NCI-H345 (cell line): ENCODE measurements at regions not wholly inside any gene's neighbourhood (a gene's known extent, or its start where the extent isn't known, plus 50 kb on each side); places are given as distances from the start of the nearest gene placed in this dataset.

Source experiments
- DNase-seq: peaks from one replicate; lab custom pipeline; 2025; lab: John Stamatoyannopoulos, UW

DNA sequence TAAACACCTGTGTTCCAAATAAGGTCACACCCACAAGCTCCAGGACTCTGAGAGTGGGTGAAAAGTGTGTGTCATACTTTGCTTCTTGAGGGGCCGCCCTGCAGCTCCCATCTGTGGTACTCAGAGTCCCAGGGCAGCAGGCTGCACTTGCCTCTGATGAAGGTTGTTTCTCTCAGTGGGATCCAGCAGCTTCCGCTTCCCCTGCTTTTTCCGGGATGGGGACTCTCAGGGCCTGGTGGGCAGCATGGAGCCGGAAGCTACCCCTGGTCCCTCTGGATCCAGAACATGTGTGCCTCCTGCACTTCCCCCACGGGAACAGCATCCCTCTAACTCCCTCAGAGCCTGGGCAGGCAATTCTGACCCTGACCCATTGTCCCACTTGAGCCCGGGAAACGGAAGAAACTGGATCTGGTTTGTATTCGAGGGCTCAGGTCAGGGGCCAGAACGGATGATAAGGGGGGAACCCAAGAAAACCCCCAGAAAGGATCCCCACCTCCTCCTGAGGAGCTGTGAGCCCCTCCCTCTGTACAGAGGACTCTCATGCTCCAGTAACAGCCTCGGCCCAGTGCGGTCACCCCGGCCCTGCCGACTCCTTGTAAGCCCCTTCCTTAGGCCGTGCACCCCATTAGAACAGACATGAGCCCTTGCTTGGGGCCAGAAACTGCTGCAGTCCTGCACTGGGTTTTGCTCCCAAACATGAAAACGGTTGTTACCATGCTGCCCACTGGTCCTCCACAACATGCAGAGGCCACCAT lies 189.5 kb upstream of the C1orf174 start:
- DNase-seq = no peak

DNA sequence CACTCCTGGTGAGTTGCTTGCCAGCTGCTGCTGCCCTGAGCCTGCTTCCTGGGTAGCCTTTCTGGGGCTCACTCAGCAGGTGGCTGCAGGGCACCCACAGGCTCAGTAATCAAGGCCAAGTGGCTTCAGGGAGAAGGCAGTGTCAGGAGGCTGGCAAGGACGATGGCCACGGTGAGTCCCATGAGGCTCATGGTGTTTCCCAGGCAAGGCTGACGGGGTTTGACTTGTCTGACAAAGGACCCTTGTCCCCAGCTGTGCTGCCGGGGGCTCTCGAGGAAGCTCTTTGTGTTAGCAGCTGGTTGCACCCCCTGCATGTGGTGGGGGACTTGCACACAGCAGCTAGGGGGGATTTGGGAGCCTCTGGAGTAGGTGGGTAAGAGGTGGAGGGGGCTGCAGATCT lies 190.5 kb upstream of the C1orf174 start:
- no peak for DNase-seq

DNA sequence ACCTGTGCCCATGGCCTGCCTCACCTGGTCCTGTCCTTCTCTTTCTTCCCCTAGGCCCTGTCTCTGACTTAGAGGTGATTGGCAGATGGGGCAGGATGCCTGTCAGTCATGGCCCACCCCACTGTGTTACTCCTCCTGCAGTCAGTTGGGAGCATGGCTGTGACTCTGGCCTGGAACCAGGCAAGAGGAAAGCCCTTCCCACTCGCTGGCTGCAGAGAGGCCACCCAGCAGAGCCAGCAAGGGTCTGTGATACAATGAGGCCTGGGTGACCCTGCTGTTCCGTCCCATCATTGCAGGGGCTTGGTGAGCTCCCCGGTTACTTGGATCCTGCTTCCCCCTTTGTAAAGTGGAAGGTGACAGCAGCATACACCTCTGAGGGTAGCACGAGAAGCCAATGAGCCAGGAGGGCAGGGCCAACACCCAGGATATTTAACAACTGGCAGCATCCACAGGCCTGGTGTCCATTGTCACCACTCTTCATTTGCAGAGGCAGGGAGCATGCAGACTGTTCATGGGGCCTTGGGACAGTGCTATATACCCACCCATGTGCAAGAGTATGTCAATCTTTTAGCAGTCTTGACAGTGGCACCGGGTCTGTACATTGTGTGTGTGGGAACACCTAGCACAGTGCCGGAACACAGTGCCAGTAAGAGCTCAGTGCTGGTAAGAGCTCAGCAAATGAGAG lies 191.0 kb upstream of the C1orf174 start:
- DNase-seq = no peak

DNA sequence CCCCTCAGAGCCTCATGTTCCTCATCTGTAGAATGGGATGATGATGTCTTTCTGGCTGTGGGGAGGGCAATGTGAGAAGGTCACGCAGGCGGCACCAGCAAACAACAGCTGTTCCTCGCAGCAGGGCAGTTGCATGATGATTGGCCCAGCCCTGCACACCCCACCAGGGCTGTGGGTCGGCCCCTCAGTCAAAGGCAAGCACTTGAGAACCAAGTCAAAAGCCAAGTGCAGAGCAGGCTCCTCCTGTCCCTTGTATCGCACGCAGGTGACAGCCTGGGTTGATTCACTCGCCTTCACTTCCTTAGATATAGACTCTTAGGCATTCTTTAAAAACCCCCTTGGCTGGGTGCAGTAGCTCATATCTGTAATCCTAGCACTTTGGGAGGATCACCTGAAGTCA lies 191.9 kb upstream of the C1orf174 start:
- DNase-seq = no peak

DNA sequence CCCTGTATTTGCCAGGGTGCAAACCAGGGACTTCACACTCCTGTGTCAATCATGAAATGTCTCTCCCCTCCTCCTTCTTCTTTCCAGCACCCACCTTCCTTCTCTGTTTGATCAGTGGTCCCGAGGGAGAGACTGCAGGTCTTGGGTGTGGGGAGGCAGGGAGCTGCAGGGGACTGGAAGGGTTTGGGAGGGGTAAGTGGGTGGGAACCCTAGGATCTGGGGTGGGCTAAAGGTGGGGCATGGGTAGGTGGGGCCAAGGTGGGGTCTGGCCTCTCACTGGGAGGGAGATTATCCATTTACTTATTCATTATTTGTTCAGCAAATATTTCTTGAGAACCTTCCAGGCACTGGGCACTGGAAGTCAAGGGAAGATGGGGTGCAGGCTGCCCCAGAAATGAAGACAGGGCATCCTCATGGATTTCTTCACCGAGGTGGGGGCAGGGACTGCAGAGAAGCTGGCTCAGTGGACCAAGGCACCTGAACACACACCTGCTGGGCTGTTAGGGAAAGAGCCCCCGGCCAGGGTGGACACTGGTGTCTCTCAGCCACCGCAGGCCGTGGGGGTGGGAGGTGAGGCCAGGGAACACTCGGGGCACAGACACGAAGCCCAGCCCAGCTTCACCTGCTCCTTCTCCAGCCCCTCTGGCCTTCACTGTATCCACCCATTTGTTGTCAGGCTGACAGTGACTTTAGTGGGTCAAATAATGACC lies 193.9 kb upstream of the C1orf174 start:
- DNase-seq = no peak

DNA sequence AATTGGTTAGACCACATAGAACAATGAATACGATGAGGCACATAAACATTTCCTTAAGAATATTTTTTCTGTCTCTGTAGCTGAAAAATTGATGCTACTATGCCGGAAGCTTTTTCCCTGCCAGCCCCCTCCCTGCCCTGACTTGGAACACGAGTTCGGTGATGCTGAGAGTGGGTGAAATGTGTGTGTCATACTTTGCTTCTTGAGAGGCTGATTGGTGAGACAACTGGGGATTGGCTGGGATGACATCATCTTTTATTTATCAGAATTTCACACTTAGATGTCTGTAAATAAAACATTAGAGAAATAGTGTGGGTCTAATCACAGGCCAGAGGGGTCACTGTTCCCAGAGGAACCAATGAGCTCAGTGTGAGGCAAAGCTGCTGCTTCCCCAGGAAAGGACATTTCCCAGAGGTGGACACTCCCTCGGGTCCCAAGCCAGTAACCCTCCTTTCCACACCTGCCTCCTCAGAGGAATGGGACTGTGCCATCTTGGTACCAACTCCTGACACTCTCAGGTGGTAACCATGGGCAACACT lies 195.4 kb upstream of the C1orf174 start:
- no peak for DNase-seq

DNA sequence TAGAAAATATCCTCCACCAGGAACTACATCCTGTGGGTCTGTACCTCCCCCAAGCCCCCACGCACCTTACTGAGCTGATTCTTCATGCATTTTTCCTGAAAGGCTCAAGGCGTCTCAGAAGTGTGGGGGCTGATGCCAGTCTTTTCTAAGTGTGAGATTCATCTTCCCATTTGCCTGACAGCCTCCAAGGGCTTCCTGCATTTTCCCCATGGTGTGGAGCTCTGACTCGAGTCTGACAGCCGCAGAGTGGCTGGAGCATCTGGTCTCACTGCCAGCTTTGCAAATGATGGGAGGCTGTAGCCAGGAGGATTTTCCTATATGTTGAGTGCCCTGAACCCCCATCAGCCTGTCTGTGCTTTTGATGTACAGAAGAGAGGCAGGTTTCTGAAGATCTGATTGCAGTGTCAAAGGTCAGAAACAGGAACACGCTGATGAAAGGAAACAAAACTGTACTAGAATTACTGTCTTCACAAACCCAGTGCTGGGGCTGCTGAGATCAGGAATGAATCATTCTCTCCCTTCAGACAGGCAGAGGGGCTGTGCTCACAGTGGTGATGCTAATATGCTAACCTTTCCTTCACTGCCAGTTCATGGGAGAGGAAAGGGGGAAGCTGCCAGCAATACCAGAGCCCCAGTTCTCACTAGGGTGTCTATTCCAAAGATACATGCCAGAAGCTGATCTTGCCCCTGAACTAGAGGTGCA lies 201.5 kb upstream of the C1orf174 start:
- no peak for DNase-seq

DNA sequence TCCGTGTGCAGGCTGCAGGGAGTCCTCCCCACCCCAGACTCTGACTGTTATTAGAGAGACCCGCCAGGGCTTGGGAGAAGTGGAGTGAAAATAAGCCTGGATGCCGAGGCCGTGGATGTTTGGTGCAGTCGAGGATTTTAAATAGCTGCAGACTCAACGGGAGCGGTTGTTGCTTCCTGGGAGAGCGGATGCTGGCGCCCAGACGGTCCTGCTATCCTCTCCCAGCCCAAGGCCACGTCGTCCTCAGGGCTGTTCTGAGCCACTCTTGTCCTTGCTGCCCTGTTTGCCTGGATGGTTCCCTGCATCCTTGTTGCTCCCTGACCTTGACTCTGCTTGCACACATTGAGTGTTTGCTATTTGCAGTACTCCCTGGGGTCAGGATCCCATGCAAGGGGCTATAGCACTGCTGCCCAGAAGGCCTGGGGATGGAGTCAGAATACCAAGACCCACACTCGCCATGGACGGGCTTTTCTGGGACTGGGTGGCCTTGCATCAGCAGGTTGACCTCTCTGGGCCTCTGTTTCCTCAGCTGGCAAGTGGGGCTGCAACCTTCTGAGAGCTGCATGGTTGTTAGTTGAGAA lies 205.3 kb upstream of the C1orf174 start:
- no peak for DNase-seq

DNA sequence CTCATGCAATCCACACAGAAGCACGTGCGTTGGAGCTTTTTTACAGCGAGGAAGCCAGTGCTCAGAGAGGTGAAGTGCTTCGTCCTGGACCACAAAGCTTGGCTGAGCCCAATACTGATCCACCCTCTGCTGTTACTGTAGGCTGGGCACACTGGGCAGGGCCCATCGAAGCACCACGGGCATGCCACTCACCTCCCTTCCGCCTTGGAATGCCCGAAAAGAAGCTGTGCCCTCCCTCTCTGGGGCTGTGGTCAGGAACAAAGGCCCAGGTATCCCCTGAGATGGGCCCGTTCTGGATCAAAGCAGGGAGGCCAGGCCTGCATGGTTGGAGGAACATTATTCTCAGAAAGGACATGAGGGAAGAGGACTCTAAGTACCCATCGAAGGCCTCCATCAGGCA lies 206.7 kb upstream of the C1orf174 start:
- no peak for DNase-seq

DNA sequence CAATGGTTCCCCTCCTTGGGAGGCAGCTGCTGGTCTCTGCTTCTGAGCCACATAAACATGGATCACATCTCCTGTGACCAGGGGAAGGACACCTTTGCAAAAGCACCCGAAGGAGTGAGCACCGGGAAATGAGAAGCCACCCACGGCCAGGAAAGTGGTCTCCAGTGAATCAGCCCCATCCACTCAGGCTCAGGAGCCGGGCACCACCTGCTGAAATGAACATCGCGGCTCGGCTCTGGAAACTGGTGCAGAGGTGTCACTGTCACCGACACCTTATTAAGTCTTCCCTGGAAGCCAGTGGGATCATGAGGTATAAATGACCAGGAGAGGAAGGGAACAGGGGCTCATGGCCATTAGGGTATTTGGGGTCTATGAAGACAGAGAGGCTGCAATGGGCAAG lies 207.2 kb upstream of the C1orf174 start:
- no peak for DNase-seq

DNA sequence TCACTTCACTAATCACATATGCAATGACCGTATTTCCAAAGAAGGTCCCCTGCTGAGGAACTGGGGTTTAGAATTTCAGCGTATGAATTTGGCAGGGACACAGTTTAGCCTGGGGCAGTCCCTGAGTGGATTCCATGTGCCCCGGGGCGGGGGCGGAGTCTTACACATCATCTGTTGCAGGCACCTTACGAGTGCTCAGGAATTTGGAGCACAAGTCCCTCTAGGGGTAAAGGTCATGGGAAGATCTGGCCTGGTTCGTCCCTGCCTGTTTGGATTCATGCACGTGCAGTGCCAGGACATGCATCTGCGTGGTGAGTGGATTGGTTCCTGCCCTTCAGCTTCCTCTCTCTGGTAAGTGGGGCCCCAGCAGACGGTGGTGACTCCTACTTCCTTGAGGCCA lies 208.3 kb upstream of the C1orf174 start:
- DNase-seq = no peak

DNA sequence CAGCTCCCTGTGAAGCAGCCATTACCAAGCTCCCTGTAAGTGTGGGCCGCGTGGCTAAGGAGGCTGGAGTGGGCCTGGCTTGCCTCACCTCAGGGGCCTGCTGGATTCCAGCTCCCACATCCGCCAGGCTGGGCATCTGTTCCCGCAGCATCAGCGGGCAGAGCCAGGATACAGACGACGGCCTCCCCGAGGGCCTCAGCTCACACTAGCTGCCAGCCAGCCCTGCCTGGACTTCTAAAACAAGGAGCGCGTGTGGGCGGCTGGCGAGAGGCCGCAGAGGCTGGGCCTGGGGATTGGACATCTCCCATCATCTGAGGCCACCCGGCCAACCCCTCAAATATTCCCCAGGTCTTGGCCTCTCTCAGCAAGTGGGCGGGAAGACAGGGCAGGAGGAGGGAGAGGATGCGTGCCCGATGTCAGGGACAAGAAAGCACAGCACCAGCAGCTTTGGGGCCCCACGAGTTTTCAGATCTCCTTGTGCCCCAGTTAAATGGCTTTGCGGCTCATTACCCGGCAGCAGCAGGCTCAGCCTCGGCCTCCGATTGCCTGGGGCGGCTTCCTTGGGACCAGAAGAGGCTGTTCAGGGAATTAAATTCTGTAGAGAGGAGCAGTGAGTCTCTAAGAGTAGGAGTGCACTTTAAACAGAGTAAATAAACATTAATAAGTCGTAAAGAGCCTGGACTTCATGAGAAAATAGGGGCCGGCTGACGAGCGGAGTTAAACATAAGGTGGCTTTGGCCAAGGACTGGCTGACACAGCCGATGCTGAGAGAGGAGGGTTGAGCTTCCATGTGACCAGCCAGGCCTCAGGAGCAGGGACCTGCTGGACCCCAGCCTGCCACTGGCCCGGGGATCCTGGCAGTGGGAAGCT lies 208.9 kb upstream of the C1orf174 start:
- DNase-seq = no peak

DNA sequence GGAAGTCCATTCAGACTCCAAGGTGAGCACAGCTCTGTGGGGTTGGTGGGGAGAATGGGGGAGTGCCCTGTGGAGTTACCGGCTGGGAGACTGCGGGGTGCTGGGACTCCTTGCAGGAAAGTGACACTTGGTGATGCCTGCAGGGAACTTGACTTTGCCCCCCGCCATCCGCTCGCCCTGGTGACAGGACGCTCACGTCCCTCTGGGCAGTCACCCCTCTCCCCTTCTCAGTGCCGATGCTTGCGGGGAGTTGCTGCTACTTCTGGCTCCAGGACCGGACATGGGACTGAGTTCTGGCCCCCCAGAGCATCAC lies 209.5 kb upstream of the C1orf174 start:
- no peak for DNase-seq

DNA sequence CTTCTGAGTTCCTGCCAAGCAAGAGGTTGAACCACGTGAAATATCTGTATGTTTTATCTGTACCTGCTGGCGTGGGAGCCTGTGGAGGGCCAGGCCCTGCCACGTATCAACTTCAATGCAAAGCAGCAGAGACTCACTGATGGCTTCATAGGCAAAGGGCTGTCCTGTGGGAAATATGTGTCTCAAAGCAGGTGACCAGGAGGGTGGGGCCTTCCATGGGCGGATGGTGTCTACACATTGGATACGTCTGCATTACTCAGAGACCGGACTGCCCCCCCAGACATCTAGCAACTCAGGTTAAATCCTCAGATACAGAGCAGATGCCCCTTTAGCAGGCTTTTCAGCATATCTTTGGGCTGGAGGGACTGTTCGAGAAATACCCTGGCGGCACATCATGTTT lies 210.8 kb upstream of the C1orf174 start:
- no peak for DNase-seq

DNA sequence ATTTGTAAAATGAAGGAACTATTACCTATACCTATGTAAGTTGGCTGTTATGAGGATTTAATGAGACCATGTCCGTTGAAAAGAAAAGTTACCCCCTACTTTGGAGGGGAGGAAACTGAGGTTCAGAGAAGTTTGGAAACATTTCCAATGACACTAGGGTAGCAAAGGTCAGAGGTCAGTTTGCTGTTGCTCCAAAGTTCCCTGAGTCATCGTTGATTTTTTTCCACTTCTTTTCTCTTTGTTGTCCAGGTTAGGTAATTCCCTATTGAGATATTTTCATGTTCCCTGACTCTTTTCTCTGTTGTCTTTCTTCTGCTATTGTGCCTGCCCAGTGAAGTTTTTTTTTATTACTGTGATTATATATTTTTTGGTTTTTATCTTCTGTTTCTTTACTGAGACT lies 213.8 kb upstream of the C1orf174 start:
- DNase-seq = no peak

DNA sequence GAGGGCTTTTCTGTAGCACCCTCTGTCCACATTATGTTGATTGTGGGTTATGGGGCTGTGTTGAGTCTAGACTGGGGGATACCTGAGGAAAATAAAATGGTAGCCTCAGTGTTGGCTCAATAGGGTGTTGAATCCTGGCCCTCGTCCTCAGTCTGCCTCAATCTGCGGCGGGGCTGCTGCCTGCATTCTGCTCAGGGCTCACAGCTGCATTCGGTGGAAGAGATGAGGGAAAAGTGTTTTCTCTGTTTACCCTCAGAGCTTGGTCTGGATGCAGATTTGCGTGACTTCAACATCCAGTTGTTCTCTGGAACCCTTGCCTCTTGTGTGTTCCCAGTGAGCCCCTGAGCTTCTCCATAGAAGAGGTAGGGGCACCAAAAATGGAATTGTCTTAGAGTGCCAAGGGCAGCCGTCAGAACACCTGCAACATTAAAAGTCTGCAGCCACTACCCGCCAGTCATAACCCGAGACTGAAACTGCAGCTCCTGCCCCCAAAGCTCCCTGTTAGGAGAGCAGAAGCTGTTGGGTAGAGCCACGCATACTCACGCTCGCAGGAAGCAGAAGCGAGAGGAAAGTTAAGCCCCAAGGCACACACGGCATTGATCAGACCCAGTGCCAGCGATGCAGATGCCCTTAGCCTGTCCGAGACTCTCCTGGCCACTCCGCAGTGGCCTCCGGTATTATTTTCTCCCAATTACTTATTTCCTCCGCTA lies 215.3 kb upstream of the C1orf174 start:
- no peak for DNase-seq

DNA sequence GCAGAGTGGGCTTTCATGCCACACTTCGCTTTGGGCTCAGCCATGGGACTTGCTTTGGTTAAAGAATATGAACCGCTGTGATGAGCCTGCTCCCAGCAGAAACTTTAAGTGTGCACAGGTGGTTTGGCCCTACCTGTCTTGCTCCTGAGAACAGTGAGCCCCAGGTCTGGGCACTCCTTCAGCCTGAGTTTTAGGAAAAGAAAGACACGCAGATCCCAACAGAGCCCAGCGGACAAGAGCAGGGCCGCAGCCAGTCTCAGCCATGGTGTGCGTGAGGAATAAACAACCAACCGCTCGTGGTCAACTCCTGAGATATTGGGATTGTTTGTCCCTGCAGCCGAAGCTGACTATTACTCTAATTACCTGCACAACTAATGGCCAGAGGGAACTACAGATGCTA lies 217.1 kb upstream of the C1orf174 start:
- DNase-seq = no peak

DNA sequence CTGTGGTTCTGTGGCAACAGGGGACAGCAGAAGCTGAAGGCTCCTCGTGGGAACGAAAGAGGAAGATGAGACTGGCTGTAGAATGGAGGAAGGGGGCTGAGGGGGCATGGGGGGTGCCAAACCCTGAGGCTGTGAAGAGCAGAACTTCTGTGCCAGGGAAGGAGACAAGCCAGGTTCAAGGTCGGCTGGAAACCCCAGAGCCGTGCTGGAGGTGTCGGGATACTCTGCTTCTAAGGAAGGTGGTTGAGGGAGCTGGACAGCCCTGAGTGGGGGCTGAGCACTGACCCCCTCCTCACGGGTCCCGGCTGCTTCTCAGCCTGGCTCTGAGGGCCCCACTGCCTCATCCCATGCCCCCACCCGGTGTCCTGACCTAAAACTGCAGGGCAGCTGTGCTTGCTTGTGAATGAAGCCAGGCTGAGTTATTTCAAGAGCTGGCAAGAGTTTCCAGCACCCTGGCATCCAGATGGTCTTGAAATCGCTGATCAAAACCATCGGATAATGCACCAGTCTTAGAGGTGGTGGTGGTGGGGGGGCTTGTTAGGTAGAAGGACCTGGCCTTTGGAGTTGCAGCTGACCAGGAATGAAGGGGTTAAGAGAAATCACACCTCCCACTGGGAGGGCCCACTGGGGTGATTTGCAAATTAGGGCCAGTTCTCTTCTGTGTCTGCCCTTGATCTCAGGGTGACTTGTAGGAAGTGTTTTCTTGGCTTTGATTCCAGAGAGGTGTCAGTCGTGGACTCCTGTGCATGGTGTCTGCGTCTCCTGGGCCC lies 218.9 kb upstream of the C1orf174 start:
- DNase-seq = no peak

DNA sequence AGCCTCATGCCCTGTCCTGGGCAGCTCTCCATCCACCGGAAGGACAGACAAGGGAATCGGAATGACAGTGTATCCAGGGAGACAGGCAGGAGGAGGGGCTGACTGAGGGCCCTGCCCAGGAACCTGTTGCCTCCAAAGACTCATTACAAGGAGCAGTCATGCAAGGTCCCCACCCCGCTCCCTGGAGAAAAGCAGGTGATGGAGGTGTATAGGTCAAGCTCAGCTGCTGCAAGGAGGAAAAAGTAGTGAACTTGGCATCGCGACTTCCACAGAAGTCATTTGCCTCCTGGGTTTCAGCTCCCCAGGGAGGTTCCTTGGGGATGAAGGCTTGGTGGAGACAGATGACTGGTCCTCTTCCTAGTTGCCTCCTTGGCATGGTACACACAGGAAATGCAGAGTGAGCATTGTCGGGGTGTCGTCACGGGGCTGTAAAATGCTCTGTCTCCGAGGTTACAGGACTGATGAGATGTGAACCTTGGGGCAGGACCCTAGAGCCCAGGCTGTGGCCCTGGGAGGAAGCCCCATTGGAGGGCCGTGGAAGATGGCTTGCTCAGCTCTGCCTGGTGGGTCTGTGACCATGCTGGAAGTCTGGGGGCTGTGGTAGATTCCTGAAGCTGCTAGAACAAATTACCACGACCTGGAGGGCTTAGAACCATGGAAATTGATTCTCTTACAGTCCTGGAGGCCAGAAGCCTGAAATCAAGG lies 219.6 kb upstream of the C1orf174 start:
- DNase-seq = no peak
